KMS-11 (cell line): ENCODE measurements at regions not wholly inside any gene's neighbourhood (a gene's known extent, or its start where the extent isn't known, plus 50 kb on each side); places are given as distances from the start of the nearest gene placed in this dataset.

ENCODE experiments used
- H2AFZ ChIP-seq: fragments of 200-600 bp; sonication (generic); 2 replicates; pipeline ENCODE4 v1.6.1; 2016; ENCODE audit warnings: antibody characterized with exemption, mixed run types, low read depth
- H3K27ac ChIP-seq: fragments of 200-600 bp; sonication (generic); 2 replicates; pipeline ENCODE4 v1.6.1; 2016; ENCODE audit warnings: mild to moderate bottlenecking, mixed run types
- H3K27me3 ChIP-seq: fragments of 200-600 bp; sonication (generic); 2 replicates; pipeline ENCODE4 v1.6.1; 2017; ENCODE audit warnings: mild to moderate bottlenecking, low read depth, mixed run types, moderate library complexity; ENCODE audit not compliant: insufficient read depth
- H3K36me3 ChIP-seq: fragments of 200-600 bp; sonication (generic); 2 replicates; pipeline ENCODE4 v1.6.1; 2017; ENCODE audit warnings: mild to moderate bottlenecking, mixed run types; ENCODE audit not compliant: insufficient read depth
- H3K4me1 ChIP-seq: fragments of 200-600 bp; sonication (generic); 2 replicates; pipeline ENCODE4 v1.6.1; 2016; ENCODE audit warnings: mild to moderate bottlenecking, low read depth, mixed run types; ENCODE audit not compliant: poor library complexity, severe bottlenecking
- H3K4me2 ChIP-seq: fragments of 200-600 bp; sonication (generic); 2 replicates; pipeline ENCODE4 v1.7.0; 2016; ENCODE audit warnings: mild to moderate bottlenecking, mixed run types
- H3K4me3 ChIP-seq: fragments of 200-600 bp; sonication (generic); IDR thresholded peaks from 2 replicates; pipeline ENCODE4 v1.6.1; 2017; ENCODE audit warnings: low read depth, low read length, mixed read lengths; ENCODE audit not compliant: insufficient read depth
- H3K79me2 ChIP-seq: fragments of 200-600 bp; sonication (generic); 2 replicates; pipeline ENCODE4 v1.6.1; 2016; ENCODE audit warnings: low read depth, mixed run types; ENCODE audit not compliant: insufficient read depth
- H3K9ac ChIP-seq: fragments of 200-600 bp; sonication (generic); 2 replicates; pipeline ENCODE4 v1.6.1; 2016; ENCODE audit warnings: mild to moderate bottlenecking, mixed run types
- H4K20me1 ChIP-seq: fragments of 200-600 bp; sonication (generic); 2 replicates; pipeline ENCODE4 v1.6.1; 2016; ENCODE audit warnings: mild to moderate bottlenecking, mixed run types; ENCODE audit not compliant: insufficient read depth
- TF ChIP-seq, protein P1 (sequence below): fragments of 200-600 bp; sonication (generic); conservative IDR thresholded peaks from 2 replicates; pipeline ENCODE4 v1.6.1; 2017; ENCODE audit warnings: low read depth, mild to moderate bottlenecking, antibody characterized with exemption, low read length, moderate library complexity, mixed read lengths

GRCh38 chr14:48473944-48474343 is 798.5 kb upstream of the MDGA2 start:
- TF ChIP-seq, protein P1, sequence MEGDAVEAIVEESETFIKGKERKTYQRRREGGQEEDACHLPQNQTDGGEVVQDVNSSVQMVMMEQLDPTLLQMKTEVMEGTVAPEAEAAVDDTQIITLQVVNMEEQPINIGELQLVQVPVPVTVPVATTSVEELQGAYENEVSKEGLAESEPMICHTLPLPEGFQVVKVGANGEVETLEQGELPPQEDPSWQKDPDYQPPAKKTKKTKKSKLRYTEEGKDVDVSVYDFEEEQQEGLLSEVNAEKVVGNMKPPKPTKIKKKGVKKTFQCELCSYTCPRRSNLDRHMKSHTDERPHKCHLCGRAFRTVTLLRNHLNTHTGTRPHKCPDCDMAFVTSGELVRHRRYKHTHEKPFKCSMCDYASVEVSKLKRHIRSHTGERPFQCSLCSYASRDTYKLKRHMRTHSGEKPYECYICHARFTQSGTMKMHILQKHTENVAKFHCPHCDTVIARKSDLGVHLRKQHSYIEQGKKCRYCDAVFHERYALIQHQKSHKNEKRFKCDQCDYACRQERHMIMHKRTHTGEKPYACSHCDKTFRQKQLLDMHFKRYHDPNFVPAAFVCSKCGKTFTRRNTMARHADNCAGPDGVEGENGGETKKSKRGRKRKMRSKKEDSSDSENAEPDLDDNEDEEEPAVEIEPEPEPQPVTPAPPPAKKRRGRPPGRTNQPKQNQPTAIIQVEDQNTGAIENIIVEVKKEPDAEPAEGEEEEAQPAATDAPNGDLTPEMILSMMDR = no peak
- Histone ChIP-seq H3K36me3 (no peaks in the 10 kb centered on the region), H3K27me3 (no peaks in the 10 kb centered on the region), H3K9ac (no peak overlapping the region), H3K4me2 (no peak overlapping the region), H4K20me1 (no peaks in the 10 kb centered on the region), H2AFZ (no peak overlapping the region), H3K4me1 (no peaks in the 10 kb centered on the region), H3K27ac (no peak overlapping the region), H3K4me3 (no peak overlapping the region), H3K79me2 (no peaks in the 10 kb centered on the region)

DNA sequence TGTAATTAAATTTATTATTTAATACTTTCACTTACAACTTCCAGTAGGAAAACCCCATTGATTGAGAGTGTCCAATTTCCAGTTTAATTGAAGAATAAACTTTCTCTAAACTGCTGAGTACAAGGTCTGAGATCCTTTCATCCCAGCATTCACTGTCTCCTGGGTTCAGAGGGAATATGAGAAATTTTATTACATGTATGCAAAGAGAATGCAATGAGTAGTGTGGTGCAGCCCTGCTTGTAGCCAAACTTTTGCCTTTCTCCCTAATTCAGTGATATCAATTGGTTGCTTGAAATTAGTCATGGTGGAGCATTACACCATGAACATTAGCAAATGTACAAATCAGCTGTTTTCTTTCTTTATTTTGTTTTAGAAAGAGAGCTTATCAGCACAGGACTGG is 780.6 kb upstream of the MDGA2 start:
- TF ChIP-seq, protein P1 = no peak
- H4K20me1 ChIP-seq = no peaks in the 10 kb centered on the region
- no peaks in the 10 kb centered on the region for H3K27me3 ChIP-seq
- no peak overlapping the region for H3K4me2 ChIP-seq
- no peaks in the 10 kb centered on the region for H3K4me1 ChIP-seq
- no peak overlapping the region for H3K27ac ChIP-seq
- no peak overlapping the region for H2AFZ ChIP-seq
- H3K36me3 ChIP-seq = no peaks in the 10 kb centered on the region
- H3K79me2 ChIP-seq = no peaks in the 10 kb centered on the region
- no peak overlapping the region for H3K9ac ChIP-seq
- H3K4me3 ChIP-seq = no peak overlapping the region

- H2AFZ ChIP-seq = no peak overlapping the region
- H3K36me3 ChIP-seq = no peaks in the 10 kb centered on the region
- H3K79me2 ChIP-seq = no peaks in the 10 kb centered on the region
- no peaks in the 10 kb centered on the region for H3K4me1 ChIP-seq
- TF ChIP-seq, protein P1 = no peak
- H3K4me2 ChIP-seq = no peak overlapping the region
- no peak overlapping the region for H3K4me3 ChIP-seq
- H3K9ac ChIP-seq = no peak overlapping the region
- H3K27ac ChIP-seq = no peak overlapping the region
- no peaks in the 10 kb centered on the region for H4K20me1 ChIP-seq
- no peaks in the 10 kb centered on the region for H3K27me3 ChIP-seq
Measured at GRCh38 chr14:48454887-48455286, 779.5 kb upstream of the MDGA2 start.

GRCh38 chr14:48452437-48452995 is 777.1 kb upstream of the MDGA2 start:
- no peaks in the 10 kb centered on the region for H3K4me1 ChIP-seq
- no peak overlapping the region for H2AFZ ChIP-seq
- no peaks in the 10 kb centered on the region for H3K79me2 ChIP-seq
- H3K9ac ChIP-seq = no peak overlapping the region
- H3K36me3 ChIP-seq = no peaks in the 10 kb centered on the region
- H3K4me3 ChIP-seq = no peak overlapping the region
- no peak overlapping the region for H3K4me2 ChIP-seq
- no peak overlapping the region for H3K27ac ChIP-seq
- H4K20me1 ChIP-seq = no peaks in the 10 kb centered on the region
- H3K27me3 ChIP-seq = no peaks in the 10 kb centered on the region
- TF ChIP-seq, protein P1 = no peak
